GM19452 (cell line): ENCODE measurements at regions not wholly inside any gene's neighbourhood (a gene's known extent, or its start where the extent isn't known, plus 50 kb on each side); places are given as distances from the start of the nearest gene placed in this dataset.
"Not testable (repeated sequence)": the region's sequence is repeated elsewhere in the genome, so short reads cannot be mapped to it uniquely, and the experiment has no call there.

Experiments
- ATAC-seq: cut with Tn5 transposase; IDR thresholded peaks from one replicate; pipeline ENCODE4 v1.9.1; 2021; ENCODE audit not compliant: unreplicated experiment

GRCh38 chr6:155647354-155647753, 191.7 kb upstream of the NOX3 start:
- ATAC-seq: no peak

GRCh38 chr6:155646443-155646842, 190.8 kb upstream of the NOX3 start:
- ATAC-seq: no peak

GRCh38 chr6:155645325-155645724, 189.7 kb upstream of the NOX3 start:
- ATAC-seq: no peak

- ATAC-seq: no peak
Measured at GRCh38 chr6:155641603-155642002, 186.0 kb upstream of the NOX3 start.

- ATAC-seq: no peak
Measured at GRCh38 chr6:155638200-155638599, 182.6 kb upstream of the NOX3 start.

- no peak for ATAC-seq
Measured at GRCh38 chr6:155635416-155635815, 179.8 kb upstream of the NOX3 start.

- no peak for ATAC-seq
Measured at GRCh38 chr6:155630085-155630484, 174.4 kb upstream of the NOX3 start.

- no peak for ATAC-seq
Measured at GRCh38 chr6:155629652-155630051, 174.0 kb upstream of the NOX3 start.

GRCh38 chr6:155628306-155628705, 172.7 kb upstream of the NOX3 start:
- peak; percentile 74 for ATAC-seq

GRCh38 chr6:155627722-155628212, 172.1 kb upstream of the NOX3 start:
- not testable (repeated sequence) for ATAC-seq

GRCh38 chr6:155623450-155624178, 168.0 kb upstream of the NOX3 start:
- ATAC-seq: no peak

- no peak for ATAC-seq
Measured at GRCh38 chr6:155614606-155615005, 159.0 kb upstream of the NOX3 start.

- no peak for ATAC-seq
Measured at GRCh38 chr6:155611742-155612141, 156.1 kb upstream of the NOX3 start.

GRCh38 chr6:155604991-155605390, 149.4 kb upstream of the NOX3 start:
- ATAC-seq: no peak

- no peak for ATAC-seq
Measured at GRCh38 chr6:155599561-155599960, 143.9 kb upstream of the NOX3 start.

GRCh38 chr6:155599160-155599559, 143.5 kb upstream of the NOX3 start:
- ATAC-seq: no peak

GRCh38 chr6:155595284-155595683, 139.6 kb upstream of the NOX3 start:
- no peak for ATAC-seq

- ATAC-seq: no peak
Measured at GRCh38 chr6:155591741-155592140, 136.1 kb upstream of the NOX3 start.

GRCh38 chr6:155589190-155589589, 133.6 kb upstream of the NOX3 start:
- no peak for ATAC-seq

GRCh38 chr6:155587817-155588216, 132.2 kb upstream of the NOX3 start:
- no peak for ATAC-seq

GRCh38 chr6:155586090-155586489, 130.5 kb upstream of the NOX3 start:
- no peak for ATAC-seq

- ATAC-seq: no peak
Measured at GRCh38 chr6:155584006-155584405, 128.4 kb upstream of the NOX3 start.
